GM10847 (cell line): ENCODE measurements at regions not wholly inside any gene's neighbourhood (a gene's known extent, or its start where the extent isn't known, plus 50 kb on each side); places are given as distances from the start of the nearest gene placed in this dataset.

Experiments
- POLR2A ChIP-seq: IDR thresholded peaks from 2 replicates; pipeline ENCODE4 v1.6.1; 2011; ENCODE audit not compliant: insufficient read length; ENCODE audit errors: extremely low read depth

DNA sequence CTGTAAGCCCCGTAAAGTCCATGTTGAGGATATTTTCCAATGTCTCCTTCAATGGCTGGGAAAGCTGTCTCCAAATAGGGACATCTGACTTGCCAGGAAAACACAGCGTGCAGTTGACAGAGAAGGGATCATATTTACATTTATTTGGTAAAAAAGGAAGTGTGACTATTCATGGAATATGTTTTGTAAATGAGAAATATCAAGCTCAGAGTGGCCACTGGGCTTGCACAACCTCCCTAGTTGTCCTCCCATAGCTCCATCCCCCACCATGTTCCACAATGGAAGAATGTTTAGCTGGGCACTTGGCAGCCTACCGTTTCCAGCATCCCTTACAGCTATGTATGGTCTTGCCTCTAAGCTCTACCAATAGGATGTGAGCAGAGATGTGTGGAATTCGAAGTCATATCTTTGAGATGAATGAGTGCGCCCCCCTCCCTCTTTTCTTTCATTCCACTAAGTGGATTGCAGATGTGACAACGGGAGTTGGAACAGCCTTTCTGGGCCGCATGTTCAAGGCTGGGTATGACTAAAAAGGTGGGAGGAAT lies 306.6 kb upstream of the ZMIZ1 start:
- no peak for TF ChIP-seq POLR2A

DNA sequence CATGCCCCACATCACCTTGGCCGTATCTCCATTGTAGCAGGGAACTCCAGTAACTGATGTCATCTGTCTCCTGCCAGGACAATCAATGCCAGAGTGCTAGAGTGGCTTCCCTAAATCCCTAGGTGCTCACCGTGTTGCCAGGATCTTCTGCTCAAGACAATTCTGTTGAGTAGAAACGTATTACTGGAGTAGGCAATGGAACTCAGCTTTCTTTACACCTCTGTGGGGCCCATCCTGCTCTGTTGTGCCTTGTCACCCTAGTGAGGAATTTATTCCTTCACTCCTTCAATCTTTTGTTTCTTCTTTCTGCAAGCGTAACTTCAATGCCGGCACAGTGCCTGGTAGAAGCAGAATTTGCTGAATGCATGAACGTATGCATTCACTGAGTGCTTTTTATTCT lies 305.5 kb upstream of the ZMIZ1 start:
- no peak for TF ChIP-seq POLR2A

DNA sequence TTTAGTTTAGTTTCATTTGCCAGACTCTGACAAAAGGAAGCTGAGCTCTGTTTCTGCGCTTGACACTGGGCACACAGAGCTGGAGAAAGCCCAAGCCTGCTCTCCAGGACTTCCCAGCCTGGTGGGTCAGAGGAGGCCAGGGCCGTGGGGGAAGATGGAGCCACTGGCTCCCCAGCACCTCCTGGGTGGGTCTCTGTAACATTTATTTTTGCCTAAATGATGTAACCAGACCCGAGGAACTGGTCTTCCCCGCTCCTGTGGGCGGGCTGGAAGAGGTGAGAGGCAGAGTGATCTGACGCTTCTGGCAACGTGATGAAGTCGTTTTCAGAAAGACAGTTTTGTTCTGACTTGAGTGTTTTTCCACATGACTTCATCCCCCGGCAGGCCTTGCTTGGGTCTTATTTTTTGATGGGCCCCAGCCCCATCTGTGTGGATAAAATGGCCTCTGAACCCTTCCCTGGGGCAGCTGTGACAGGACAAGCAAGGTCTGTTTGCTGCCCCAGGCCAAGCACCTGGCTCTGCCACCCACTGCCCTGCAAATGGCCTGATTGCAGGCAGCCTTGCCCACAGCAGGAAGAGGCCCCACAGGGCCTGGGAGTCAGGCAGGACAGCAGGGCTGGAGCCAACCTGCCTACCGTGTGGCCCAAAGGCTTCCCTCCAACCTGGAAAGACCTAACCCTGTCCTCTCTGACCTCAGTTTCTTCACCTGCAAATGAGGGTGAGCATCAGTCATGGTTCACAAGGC lies 304.9 kb upstream of the ZMIZ1 start:
- TF ChIP-seq POLR2A: no peak

GRCh38 chr10:78764436-78764835 lies 304.3 kb upstream of the ZMIZ1 start:
- no peak for TF ChIP-seq POLR2A

- TF ChIP-seq POLR2A: no peak
Observed at GRCh38 chr10:78764846-78765430, 303.8 kb upstream of the ZMIZ1 start.

DNA sequence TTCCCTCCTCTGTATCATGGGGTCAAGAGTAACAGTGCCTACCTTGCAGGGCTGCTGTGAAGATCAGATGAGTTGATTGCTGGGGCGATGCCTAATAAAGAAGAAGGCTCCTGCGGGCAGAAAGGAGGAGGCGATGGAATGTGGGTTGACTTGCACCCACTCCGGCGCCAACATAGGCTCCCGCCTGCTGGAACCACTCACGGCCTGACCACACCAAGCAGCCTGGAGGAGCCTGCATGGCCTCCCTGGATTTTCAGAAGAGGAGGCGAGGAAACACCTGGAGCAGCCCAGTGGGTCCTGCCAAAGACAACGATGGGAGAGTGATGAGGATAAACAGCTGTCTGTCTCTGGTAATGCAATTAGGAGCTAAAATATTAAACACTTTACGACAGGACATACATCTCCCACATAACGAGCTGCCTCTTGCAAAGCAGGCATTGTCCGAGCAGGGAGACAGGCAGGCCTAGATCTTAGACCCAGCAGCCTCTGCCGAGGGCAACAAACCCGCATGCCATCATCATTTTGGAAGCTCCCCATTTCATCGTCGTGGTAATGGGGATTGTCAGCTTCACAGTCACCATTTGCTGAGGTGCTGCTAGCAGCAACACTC lies 302.9 kb upstream of the ZMIZ1 start:
- no peak for TF ChIP-seq POLR2A

- TF ChIP-seq POLR2A: no peak
Observed at GRCh38 chr10:78766603-78767002, 302.2 kb upstream of the ZMIZ1 start.

DNA sequence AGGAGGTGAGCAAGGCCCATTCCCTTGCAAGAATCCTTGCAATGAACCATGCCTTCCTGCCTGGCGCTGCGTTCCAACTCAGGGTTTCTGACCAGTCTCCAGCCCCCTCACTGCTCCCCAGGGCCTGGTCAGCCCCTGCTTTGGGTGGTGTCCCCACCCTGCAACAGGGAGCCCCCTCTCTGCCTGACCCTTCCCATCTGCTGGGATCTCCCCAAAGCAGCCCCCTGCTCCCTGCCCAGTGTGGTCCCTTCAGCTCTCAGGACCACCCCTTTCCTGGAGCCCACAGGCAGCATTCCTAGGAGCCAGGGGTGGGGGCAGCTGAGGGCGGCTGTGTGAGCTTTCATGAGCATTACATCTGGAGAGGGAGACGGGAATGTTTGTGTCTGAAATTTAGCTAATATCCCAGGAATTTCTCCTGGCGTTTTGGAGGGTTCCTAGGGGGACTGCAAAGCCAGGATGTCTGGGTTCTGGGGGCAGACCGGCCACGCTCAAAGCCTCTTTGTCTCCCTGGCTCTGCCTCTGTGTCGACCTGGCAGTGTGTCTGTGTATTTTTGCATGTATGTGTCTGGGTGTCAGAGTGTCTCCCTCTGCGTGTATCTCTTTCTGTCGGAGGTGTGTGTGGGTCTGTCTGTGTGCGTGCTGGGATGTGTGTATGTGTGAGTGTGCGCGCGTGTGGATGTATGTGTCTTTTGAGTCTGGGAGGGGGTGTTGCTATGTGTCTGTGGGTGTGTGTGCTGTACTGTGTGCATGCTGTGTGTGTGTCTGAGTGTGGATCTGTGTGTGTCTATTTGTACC lies 300.5 kb upstream of the ZMIZ1 start:
- TF ChIP-seq POLR2A: no peak

DNA sequence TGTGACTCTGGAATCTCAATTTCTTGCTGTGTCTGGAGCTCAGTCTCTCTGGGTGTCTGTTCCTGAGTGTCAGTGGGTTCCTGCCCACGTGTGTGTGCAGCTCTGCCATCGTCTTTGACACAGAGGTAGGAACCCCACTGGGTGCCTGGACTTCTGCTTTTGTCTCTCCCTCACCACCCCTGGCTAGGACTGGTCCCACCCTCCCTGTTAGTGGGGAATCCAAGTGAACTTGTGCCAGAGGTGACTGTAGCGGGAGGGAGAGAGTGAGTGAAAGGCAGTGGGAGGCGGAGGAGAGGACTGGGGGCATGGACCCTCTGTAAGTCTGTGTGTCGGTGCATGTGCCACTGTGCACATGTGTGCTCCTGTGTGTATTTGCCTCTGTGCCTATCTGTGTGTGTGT lies 299.9 kb upstream of the ZMIZ1 start:
- TF ChIP-seq POLR2A: no peak

GRCh38 chr10:78769526-78769925 lies 299.2 kb upstream of the ZMIZ1 start:
- TF ChIP-seq POLR2A: no peak

DNA sequence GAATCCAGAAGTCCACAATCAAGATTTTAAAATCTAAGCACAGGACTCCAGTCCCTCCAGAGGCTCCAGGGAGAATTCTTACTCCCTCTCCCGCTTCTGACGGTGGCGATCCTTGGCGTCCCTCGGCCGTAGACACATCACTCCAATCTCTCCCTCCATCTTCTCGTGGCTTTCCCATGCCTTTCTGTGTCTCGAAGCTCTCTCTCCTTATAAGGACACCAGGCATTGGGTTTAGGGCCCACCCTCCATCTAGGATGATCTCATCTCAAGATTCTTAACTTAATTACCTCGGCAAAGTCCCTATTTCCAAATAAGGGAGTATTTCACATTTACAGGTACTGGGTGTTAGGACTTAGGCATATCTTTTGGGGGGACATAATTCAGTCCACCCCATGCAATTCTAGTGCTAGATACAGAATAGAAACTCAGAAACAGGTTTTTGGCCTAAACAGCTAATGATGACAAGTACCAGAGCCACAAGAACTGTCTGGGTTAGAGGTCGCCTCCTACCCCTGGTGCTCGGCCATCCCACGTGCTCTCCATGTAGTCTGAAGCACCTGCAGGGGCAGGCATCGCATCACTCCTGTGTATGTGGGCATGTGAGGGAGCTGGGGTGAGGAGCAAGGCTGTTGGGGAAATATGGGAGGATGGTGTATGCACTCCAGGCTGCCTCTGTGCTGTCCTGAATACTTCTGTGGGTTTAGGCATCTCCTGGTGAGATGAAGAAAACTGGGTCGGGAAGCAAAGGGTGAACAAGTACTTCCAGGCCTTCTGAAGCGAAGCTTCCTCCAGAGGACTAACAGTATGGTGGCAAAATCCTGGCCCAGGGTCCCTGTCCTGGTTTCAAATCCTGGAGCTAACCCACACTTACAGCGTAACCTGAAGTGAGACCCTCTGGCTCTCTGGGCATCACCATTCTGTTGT lies 298.3 kb upstream of the ZMIZ1 start:
- TF ChIP-seq POLR2A: no peak

GRCh38 chr10:78771260-78771659 lies 297.5 kb upstream of the ZMIZ1 start:
- no peak for TF ChIP-seq POLR2A

DNA sequence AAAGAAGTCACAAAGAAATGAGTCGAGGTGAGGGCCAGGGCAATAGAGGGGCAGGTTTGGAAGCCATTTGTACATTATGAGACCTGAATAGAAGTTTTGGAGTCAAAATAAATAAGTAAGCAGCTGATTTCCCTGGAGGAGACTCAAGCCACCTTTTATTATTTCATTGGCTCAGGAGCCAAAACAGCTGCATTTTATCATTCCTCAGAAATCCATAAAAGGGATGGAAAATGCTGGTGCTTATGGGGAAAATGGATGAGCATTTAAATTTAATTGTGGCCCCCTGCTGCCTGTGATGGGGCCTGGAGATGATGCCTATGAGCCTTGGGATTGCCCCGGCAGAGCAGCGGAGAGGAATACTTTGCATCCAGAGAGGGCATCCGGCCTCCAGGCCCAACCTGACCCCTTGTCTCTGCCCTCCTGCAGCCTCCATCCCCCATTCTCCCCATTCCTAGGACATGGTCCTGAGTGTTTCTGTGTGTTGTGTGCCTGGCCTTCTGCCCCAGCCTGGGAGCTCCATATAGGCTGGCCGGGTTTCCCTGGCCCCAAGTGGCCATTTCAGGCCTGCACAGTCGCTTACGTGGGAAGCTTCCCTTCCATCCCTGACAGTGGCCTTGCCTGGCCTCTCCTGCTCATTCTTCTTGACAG lies 296.8 kb upstream of the ZMIZ1 start:
- no peak for TF ChIP-seq POLR2A

GRCh38 chr10:78772486-78772885 lies 296.3 kb upstream of the ZMIZ1 start:
- TF ChIP-seq POLR2A: no peak
